ENCODE measurements at regions not wholly inside any gene's neighbourhood (a gene's known extent, or its start where the extent isn't known, plus 50 kb on each side); places are given as distances from the start of the nearest gene placed in this dataset.
A peak's percentile ranks its signal among the peaks of the same experiment; 100 is the strongest.

GRCh38 chr16:85162478-85163277 lies 50.4 kb upstream of the CIBAR2 start:
- TF ChIP-seq POLR2AphosphoS5 (IDR thresholded peaks at IDR 0.05) (peak; percentile 46 to 62 (median 54)), EP300 (IDR thresholded peaks at IDR 0.05; ENCODE audit: low read depth) (no peak)
- H3K4me1 ChIP-seq, result peaks cover 0 to 58% (median 19%) of the 10 kb centered on the region in 4 donors
- intact Hi-C loops (cut with DNase I; ENCODE audit: low total_unique reads) (no loop called here), in situ Hi-C loops (cut with MboI; ENCODE audit: low pct_ligation_motif_present in 1 of 4, low pct_unique_long_range_greater_than_20kb in 1 of 4, low sequenced_read_pairs in 3 of 4) (no loop called here)
- no peaks in the 10 kb centered on the region for H3K9me3 ChIP-seq
- peak overlapping the region; percentile 70 to 88 (median 79) for H3K27ac ChIP-seq
- no peak overlapping the region for H3K4me3 ChIP-seq
- peak; percentile 48 for DNase-seq
- peaks cover 10% of the 10 kb centered on the region for H3K27me3 ChIP-seq
- WGBS, 2 donors (ENCODE audit: low coverage in 1 of 2), result 71% methylated on average over 36 of the region's 36 CpGs; no CpG with 5 or more reads in 1 of the 2 donors
- no peaks in the 10 kb centered on the region for H3K36me3 ChIP-seq

- Histone ChIP-seq H3K4me3 (no peak overlapping the region), H3K27ac (peak overlapping the region; percentile 70 to 88 (median 79)), H3K4me1 (peaks cover under 1 to 61% (median 27%) of the 10 kb centered on the region in 4 donors), H3K36me3 (no peaks in the 10 kb centered on the region), H3K9me3 (no peaks in the 10 kb centered on the region), H3K27me3 (peaks cover 18% of the 10 kb centered on the region)
- DNase-seq, result no peak
- TF ChIP-seq EP300 (IDR thresholded peaks at IDR 0.05; ENCODE audit: low read depth) (no peak), CTCF (IDR thresholded peaks at IDR 0.05) (no peak), POLR2A (IDR thresholded peaks at IDR 0.05) (no peak), POLR2AphosphoS5 (IDR thresholded peaks at IDR 0.05) (no peak)
- intact Hi-C loops (cut with DNase I; ENCODE audit: low total_unique reads) (no loop called here), in situ Hi-C loops (cut with MboI; ENCODE audit: low pct_ligation_motif_present in 1 of 4, low pct_unique_long_range_greater_than_20kb in 1 of 4, low sequenced_read_pairs in 3 of 4) (no loop called here)
- WGBS, 2 donors (ENCODE audit: low coverage in 1 of 2), result 72% methylated on average over 22 of the region's 22 CpGs; no CpG with 5 or more reads in 1 of the 2 donors
Observed at GRCh38 chr16:85163278-85164112, 51.2 kb upstream of the CIBAR2 start.

- 71 to 75% methylated on average over 2 to 3 of the region's 3 CpGs for WGBS, 2 donors (ENCODE audit: low coverage in 1 of 2)
- in situ Hi-C loops (cut with MboI; ENCODE audit: low pct_ligation_motif_present in 1 of 4, low pct_unique_long_range_greater_than_20kb in 1 of 4, low sequenced_read_pairs in 3 of 4), result no loop called here
- TF ChIP-seq CTCF (IDR thresholded peaks at IDR 0.05), result no peak
- TF ChIP-seq POLR2A (IDR thresholded peaks at IDR 0.05), result no peak
- TF ChIP-seq POLR2AphosphoS5 (IDR thresholded peaks at IDR 0.05), result no peak
- no peak for TF ChIP-seq EP300 (IDR thresholded peaks at IDR 0.05; ENCODE audit: low read depth)
- peak overlapping the region; percentile 2 to 88 (median 76) for H3K27ac ChIP-seq
- peaks cover 21% of the 10 kb centered on the region for H3K27me3 ChIP-seq
- H3K36me3 ChIP-seq, result no peaks in the 10 kb centered on the region
- H3K4me3 ChIP-seq, result no peak overlapping the region
- no peaks in the 10 kb centered on the region for H3K9me3 ChIP-seq
- intact Hi-C loops (cut with DNase I; ENCODE audit: low total_unique reads), result no loop called here
- no peak for DNase-seq
- H3K4me1 ChIP-seq, result peaks cover 3 to 63% (median 30%) of the 10 kb centered on the region in 4 donors
Observed at GRCh38 chr16:85164431-85164830, 52.2 kb upstream of the CIBAR2 start.

- Histone ChIP-seq H3K27ac (peak overlapping the region; percentile 2 to 88 (median 76)), H3K36me3 (no peaks in the 10 kb centered on the region), H3K27me3 (peaks cover 27% of the 10 kb centered on the region), H3K4me1 (peaks cover 3 to 68% (median 36%) of the 10 kb centered on the region in 4 donors), H3K9me3 (no peaks in the 10 kb centered on the region), H3K4me3 (no peak overlapping the region)
- no peak for DNase-seq
- in situ Hi-C loops (cut with MboI; ENCODE audit: low pct_ligation_motif_present in 1 of 4, low pct_unique_long_range_greater_than_20kb in 1 of 4, low sequenced_read_pairs in 3 of 4) (no loop called here), intact Hi-C loops (cut with DNase I; ENCODE audit: low total_unique reads) (no loop called here)
- no peak for TF ChIP-seq CTCF (IDR thresholded peaks at IDR 0.05)
- no peak for TF ChIP-seq POLR2A (IDR thresholded peaks at IDR 0.05)
- no peak for TF ChIP-seq EP300 (IDR thresholded peaks at IDR 0.05; ENCODE audit: low read depth)
- no peak for TF ChIP-seq POLR2AphosphoS5 (IDR thresholded peaks at IDR 0.05)
- WGBS, 2 donors (ENCODE audit: low coverage in 1 of 2), result 46 to 56% methylated on average over 6 to 12 of the region's 12 CpGs
Observed at GRCh38 chr16:85164838-85165516, 52.7 kb upstream of the CIBAR2 start.
